ENCODE measurements at regions not wholly inside any gene's neighbourhood (a gene's known extent, or its start where the extent isn't known, plus 50 kb on each side); places are given as distances from the start of the nearest gene placed in this dataset.

- TF ChIP-seq CTCF (conservative IDR thresholded peaks at IDR 0.05; ENCODE audit: low read length): no peak
- no peak overlapping the region for H3K4me3 ChIP-seq (ENCODE audit: low read length)
- no peak for DNase-seq (ENCODE audit: low read depth)
These were observed 135.5 kb upstream of the ERRFI1 start for GRCh38 chr1:8161546-8162105.

- H3K4me3 ChIP-seq (ENCODE audit: low read length): no peak overlapping the region
- TF ChIP-seq CTCF (conservative IDR thresholded peaks at IDR 0.05; ENCODE audit: low read length): no peak
- no peak for DNase-seq (ENCODE audit: low read depth)
These were observed 133.4 kb upstream of the ERRFI1 start for GRCh38 chr1:8159470-8160024.

GRCh38 chr1:8158995-8159394, 132.9 kb upstream of the ERRFI1 start:
- H3K4me3 ChIP-seq (ENCODE audit: low read length): no peak overlapping the region
- no peak for DNase-seq (ENCODE audit: low read depth)
- TF ChIP-seq CTCF (conservative IDR thresholded peaks at IDR 0.05; ENCODE audit: low read length): no peak

- TF ChIP-seq CTCF (conservative IDR thresholded peaks at IDR 0.05; ENCODE audit: low read length): no peak
- no peak overlapping the region for H3K4me3 ChIP-seq (ENCODE audit: low read length)
- DNase-seq (ENCODE audit: low read depth): no peak
These were observed 131.7 kb upstream of the ERRFI1 start for GRCh38 chr1:8157765-8158164.

GRCh38 chr1:8155528-8156186, 129.5 kb upstream of the ERRFI1 start:
- no peak overlapping the region for H3K4me3 ChIP-seq (ENCODE audit: low read length)
- peak; percentile 54 for DNase-seq (ENCODE audit: low read depth)
- TF ChIP-seq CTCF (conservative IDR thresholded peaks at IDR 0.05; ENCODE audit: low read length): no peak

GRCh38 chr1:8154621-8155052, 128.5 kb upstream of the ERRFI1 start:
- DNase-seq (ENCODE audit: low read depth): no peak
- H3K4me3 ChIP-seq (ENCODE audit: low read length): no peak overlapping the region
- TF ChIP-seq CTCF (conservative IDR thresholded peaks at IDR 0.05; ENCODE audit: low read length): no peak

GRCh38 chr1:8153961-8154360, 127.9 kb upstream of the ERRFI1 start:
- TF ChIP-seq CTCF (conservative IDR thresholded peaks at IDR 0.05; ENCODE audit: low read length): no peak
- DNase-seq (ENCODE audit: low read depth): no peak
- no peak overlapping the region for H3K4me3 ChIP-seq (ENCODE audit: low read length)

All from AG10803 (cell line).